Lower leg skin (tissue), 4 donors: ENCODE measurements at regions not wholly inside any gene's neighbourhood (a gene's known extent, or its start where the extent isn't known, plus 50 kb on each side); places are given as distances from the start of the nearest gene placed in this dataset.
"Not testable (repeated sequence)": the region's sequence is repeated elsewhere in the genome, so short reads cannot be mapped to it uniquely, and the experiment has no call there.

ENCODE experiments used
- DNase-seq, 2 donors: peaks; one replicate each; pipeline ENCODE4 v3.0.0-alpha.2; 2019; ENCODE audit warnings: low spot score in 2 of 2
- H3K4me3 ChIP-seq: fragments of 200-600 bp; sonication (generic); 2 replicates; pipeline ENCODE4 v1.5.1; 2017; ENCODE audit warnings: mild to moderate bottlenecking, low read depth; ENCODE audit not compliant: poor library complexity, severe bottlenecking
- POLR2A ChIP-seq, 2 donors: fragments of 450-650 bp; IDR thresholded peaks; one replicate each; pipeline ENCODE4 v1.6.1; 2016 to 2017; ENCODE audit warnings: antibody characterized with exemption in 2 of 2, mild to moderate bottlenecking in 1 of 2, moderate library complexity in 1 of 2
- WGBS, 2 donors: methylation state at CpG; one replicate each; pipeline ENCODE4 v1.1.5; 2018; 5-methylcytosine and 5-hydroxymethylcytosine counted together
- intact Hi-C: fragments of 100-400 bp; cut with DNase I; formaldehyde crosslinking; loops from one replicate; pipeline ENCODE4 v1.15.0; 2023; ENCODE audit warnings: low total_unique reads
- TF ChIP-seq, protein P1 (sequence below), 3 donors: fragments of 450-650 bp; IDR thresholded peaks; one replicate each; pipeline ENCODE4 v1.5.1; 2016; ENCODE audit warnings: antibody characterized with exemption in 3 of 3, mild to moderate bottlenecking in 3 of 3, moderate library complexity in 2 of 3

DNA sequence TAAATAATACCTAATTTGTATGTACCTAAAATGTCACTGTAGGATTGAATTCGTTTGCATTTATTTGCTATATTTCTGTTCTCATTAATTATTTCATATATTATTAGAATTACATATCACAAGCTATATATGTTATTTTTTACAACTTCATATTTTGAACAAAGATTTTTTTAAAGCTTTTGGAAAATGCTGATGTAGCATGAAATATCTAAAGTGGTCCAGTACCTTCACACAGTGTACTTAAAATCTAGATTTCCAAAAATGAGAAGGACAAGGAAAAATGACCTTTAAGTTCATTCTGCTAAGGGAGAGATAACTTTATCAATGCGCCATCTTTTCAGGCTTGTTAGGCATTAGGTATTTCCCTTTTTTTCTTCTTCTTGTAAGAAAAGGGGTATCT lies 71.8 kb downstream of the LARP7 start:
- intact Hi-C loops = no loop called here
- TF ChIP-seq, protein P1, sequence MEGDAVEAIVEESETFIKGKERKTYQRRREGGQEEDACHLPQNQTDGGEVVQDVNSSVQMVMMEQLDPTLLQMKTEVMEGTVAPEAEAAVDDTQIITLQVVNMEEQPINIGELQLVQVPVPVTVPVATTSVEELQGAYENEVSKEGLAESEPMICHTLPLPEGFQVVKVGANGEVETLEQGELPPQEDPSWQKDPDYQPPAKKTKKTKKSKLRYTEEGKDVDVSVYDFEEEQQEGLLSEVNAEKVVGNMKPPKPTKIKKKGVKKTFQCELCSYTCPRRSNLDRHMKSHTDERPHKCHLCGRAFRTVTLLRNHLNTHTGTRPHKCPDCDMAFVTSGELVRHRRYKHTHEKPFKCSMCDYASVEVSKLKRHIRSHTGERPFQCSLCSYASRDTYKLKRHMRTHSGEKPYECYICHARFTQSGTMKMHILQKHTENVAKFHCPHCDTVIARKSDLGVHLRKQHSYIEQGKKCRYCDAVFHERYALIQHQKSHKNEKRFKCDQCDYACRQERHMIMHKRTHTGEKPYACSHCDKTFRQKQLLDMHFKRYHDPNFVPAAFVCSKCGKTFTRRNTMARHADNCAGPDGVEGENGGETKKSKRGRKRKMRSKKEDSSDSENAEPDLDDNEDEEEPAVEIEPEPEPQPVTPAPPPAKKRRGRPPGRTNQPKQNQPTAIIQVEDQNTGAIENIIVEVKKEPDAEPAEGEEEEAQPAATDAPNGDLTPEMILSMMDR (IDR thresholded peaks at IDR 0.05) = no peak
- TF ChIP-seq POLR2A (IDR thresholded peaks at IDR 0.05) = no peak
- WGBS, 2 donors = 87 to 88% methylated on average over 2 of the region's 2 CpGs
- H3K4me3 ChIP-seq = no peak overlapping the region
- DNase-seq = no peak

DNA sequence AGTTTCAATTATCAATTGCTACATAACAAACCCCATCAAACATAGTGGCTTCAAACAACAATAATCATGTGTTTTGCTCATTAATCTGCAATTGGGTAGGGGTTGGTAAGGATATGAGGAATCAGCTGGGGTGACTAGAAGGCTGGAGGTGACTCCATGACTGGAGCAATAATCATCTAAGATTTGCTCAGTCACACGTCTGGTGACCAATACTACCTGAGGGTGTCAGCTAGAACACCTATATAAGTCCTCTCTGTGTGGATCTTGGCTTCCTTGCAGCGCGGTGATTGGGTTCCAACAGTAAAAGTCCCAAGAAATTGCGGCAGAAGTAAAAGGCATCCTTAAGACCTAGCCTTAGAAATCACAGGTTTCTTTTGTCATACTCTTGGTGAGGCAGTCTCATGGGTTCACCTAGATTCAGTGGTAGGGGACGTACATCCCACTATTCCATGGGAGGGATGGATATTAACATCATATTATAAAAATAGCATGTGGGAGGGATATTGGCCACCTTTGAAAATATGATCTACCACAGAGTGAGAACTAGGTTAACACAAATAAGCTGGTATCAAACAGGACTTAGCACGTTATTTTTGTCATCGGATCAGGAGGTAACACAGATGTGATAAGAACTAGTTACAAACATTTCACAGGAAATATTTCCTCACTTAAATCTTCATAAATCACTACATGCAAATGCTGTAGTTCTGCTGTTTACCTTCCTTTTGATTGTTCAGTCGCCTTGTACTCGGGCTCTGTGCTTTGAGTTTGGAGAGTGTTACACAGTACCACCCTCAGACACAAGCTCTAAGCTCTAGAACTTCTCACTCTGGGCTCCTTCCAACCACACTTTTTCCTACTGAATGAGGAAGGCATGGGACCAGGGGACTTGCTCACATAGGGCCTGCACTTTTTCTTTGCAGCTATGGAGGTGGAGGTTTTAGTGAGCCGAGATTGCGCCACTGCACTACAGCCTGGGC lies 78.3 kb downstream of the LARP7 start:
- no peak for TF ChIP-seq POLR2A (IDR thresholded peaks at IDR 0.05)
- TF ChIP-seq, protein P1 (IDR thresholded peaks at IDR 0.05) = no peak
- 85 to 90% methylated on average over 11 of the region's 11 CpGs for WGBS, 2 donors
- intact Hi-C loops = no loop called here
- DNase-seq = no peak
- H3K4me3 ChIP-seq = no peak overlapping the region

- WGBS, 2 donors = 80 to 89% methylated on average over 1 of the region's 1 CpG
- no peak for DNase-seq
- TF ChIP-seq, protein P1 (IDR thresholded peaks at IDR 0.05) = no peak
- TF ChIP-seq POLR2A (IDR thresholded peaks at IDR 0.05) = no peak
- no peak overlapping the region for H3K4me3 ChIP-seq
- intact Hi-C loops = no loop called here
These were observed 80.9 kb downstream of the LARP7 start for GRCh38 chr4:112717856-112718255.

GRCh38 chr4:112721627-112722026 lies 84.7 kb downstream of the LARP7 start:
- DNase-seq = no peak
- H3K4me3 ChIP-seq = no peak overlapping the region
- intact Hi-C loops = no loop called here
- TF ChIP-seq, protein P1 (IDR thresholded peaks at IDR 0.05) = no peak
- no peak for TF ChIP-seq POLR2A (IDR thresholded peaks at IDR 0.05)

- TF ChIP-seq, protein P1 (IDR thresholded peaks at IDR 0.05) = no peak
- no peak for TF ChIP-seq POLR2A (IDR thresholded peaks at IDR 0.05)
- WGBS, 2 donors = 69 to 73% methylated on average over 1 of the region's 1 CpG
- no peak overlapping the region for H3K4me3 ChIP-seq
- intact Hi-C loops = no loop called here
- DNase-seq = no peak
These were observed 89.1 kb downstream of the LARP7 start for GRCh38 chr4:112726041-112726440.

DNA sequence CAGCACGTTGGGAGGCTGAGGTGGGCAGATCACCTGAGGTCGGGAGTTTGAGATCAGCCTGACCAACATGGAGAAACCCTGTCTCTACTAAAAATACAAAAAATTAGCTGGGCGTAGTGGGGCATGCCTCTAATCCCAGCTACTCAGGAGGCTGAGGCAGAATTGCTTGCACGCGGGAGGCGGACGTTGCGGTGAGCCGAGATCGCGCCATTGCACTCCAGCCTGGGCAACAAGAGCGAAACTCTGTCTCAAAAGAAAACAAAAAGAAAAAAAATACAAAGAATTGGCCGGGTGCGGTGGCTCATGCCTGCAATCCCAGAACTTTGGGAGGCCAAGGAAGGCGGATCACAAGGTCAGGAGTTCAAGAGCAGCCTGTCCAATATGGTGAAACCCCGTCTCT lies 90.8 kb downstream of the LARP7 start:
- H3K4me3 ChIP-seq, DNase-seq, intact Hi-C loops: not testable (repeated sequence)
- WGBS, 2 donors = 91 to 95% methylated on average over 16 of the region's 16 CpGs
